GM23338 (cell line): ENCODE measurements at regions not wholly inside any gene's neighbourhood (a gene's known extent, or its start where the extent isn't known, plus 50 kb on each side); places are given as distances from the start of the nearest gene placed in this dataset.

ENCODE experiments used
- ATAC-seq: fragments of 200-7000 bp; cut with Tn5 transposase; 3 replicates; pipeline ENCODE4 v1.9.1; 2020
- DNase-seq: peaks from one replicate; pipeline ENCODE4 v3.0.0-alpha.2; 2015; ENCODE audit warnings: low spot score
- H2AFZ ChIP-seq: fragments of 200-600 bp; sonication (generic); 2 replicates; pipeline ENCODE4 v1.8.0; 2016; ENCODE audit warnings: antibody characterized with exemption, mild to moderate bottlenecking, moderate library complexity
- H3F3A ChIP-seq: fragments of 200-600 bp; sonication (generic); replicated peaks from 2 replicates; pipeline ENCODE4 v1.8.0; 2017; ENCODE audit warnings: antibody characterized with exemption, mixed run types, low read depth
- H3K27ac ChIP-seq: fragments of 200-600 bp; sonication (generic); 2 replicates; pipeline ENCODE4 v1.6.1; 2016; ENCODE audit warnings: low read depth
- H3K27me3 ChIP-seq: fragments of 200-600 bp; sonication (generic); 2 replicates; pipeline ENCODE4 v1.8.0; 2016; ENCODE audit warnings: mild to moderate bottlenecking, mixed run types, moderate library complexity; ENCODE audit not compliant: insufficient read depth
- H3K36me3 ChIP-seq: fragments of 200-600 bp; sonication (generic); 2 replicates; pipeline ENCODE4 v1.8.0; 2016; ENCODE audit warnings: mild to moderate bottlenecking; ENCODE audit not compliant: insufficient read depth
- H3K4me1 ChIP-seq: fragments of 200-600 bp; sonication (generic); 2 replicates; pipeline ENCODE4 v1.8.0; 2016; ENCODE audit warnings: mild to moderate bottlenecking, moderate library complexity; ENCODE audit not compliant: insufficient read depth
- H3K4me2 ChIP-seq: fragments of 200-600 bp; sonication (generic); 2 replicates; pipeline ENCODE4 v1.7.1; 2017; ENCODE audit warnings: mixed run types
- H3K4me3 ChIP-seq: fragments of 200-600 bp; sonication (generic); 2 replicates; pipeline ENCODE4 v1.6.1; 2016; ENCODE audit warnings: mixed run types
- H3K79me2 ChIP-seq: fragments of 200-600 bp; sonication (generic); replicated peaks from 2 replicates; pipeline ENCODE4 v1.8.0; 2017; ENCODE audit warnings: mild to moderate bottlenecking; ENCODE audit not compliant: insufficient read depth
- H3K9me2 ChIP-seq: fragments of 200-600 bp; sonication (generic); 2 replicates; pipeline ENCODE4 v1.8.0; 2017; ENCODE audit not compliant: insufficient read depth
- H4K20me1 ChIP-seq: fragments of 200-600 bp; sonication (generic); replicated peaks from 2 replicates; pipeline ENCODE4 v1.8.0; 2017; ENCODE audit warnings: mild to moderate bottlenecking; ENCODE audit not compliant: insufficient read depth
- H3K27ac Mint-ChIP-seq: 2 replicates; pipeline ENCODE4 v1.8.0; 2020; ENCODE audit warnings: inconsistent platforms, mild to moderate bottlenecking, moderate library complexity, mixed read lengths
- H3K27me3 Mint-ChIP-seq: 3 replicates; pipeline ENCODE4 v1.8.0; 2022; ENCODE audit warnings: low read depth, mild to moderate bottlenecking, moderate library complexity, mixed read lengths, inconsistent platforms; ENCODE audit not compliant: insufficient read depth, poor library complexity
- H3K36me3 Mint-ChIP-seq: 3 replicates; pipeline ENCODE4 v1.8.0; 2021; ENCODE audit warnings: low read depth, mild to moderate bottlenecking, inconsistent platforms, moderate library complexity, mixed read lengths
- H3K4me1 Mint-ChIP-seq: 3 replicates; pipeline ENCODE4 v1.8.0; 2020; ENCODE audit warnings: mild to moderate bottlenecking, inconsistent platforms, mixed read lengths
- H3K4me3 Mint-ChIP-seq: 3 replicates; pipeline ENCODE4 v1.8.0; 2021; ENCODE audit warnings: moderate library complexity, mild to moderate bottlenecking, inconsistent platforms, mixed read lengths
- H3K9me3 Mint-ChIP-seq: 3 replicates; pipeline ENCODE4 v1.8.0; 2020; ENCODE audit warnings: moderate library complexity, mild to moderate bottlenecking, inconsistent platforms, mixed read lengths
- CREB1 ChIP-seq: fragments of 250-450 bp; sonication (Bioruptor Pico); IDR thresholded peaks from 2 replicates; pipeline ENCODE4 v1.5.0; 2020; ENCODE audit warnings: low read depth, mild to moderate bottlenecking, moderate library complexity
- ETS1 ChIP-seq: IDR thresholded peaks from 2 replicates; pipeline ENCODE4 v1.6.1; 2016; ENCODE audit warnings: antibody characterized with exemption
- EZH2 ChIP-seq: fragments of 200-600 bp; sonication (generic); IDR thresholded peaks from one replicate; pipeline ENCODE4 v1.8.0; 2017; ENCODE audit warnings: antibody characterized with exemption, mild to moderate bottlenecking, low read depth; ENCODE audit not compliant: unreplicated experiment
- REST ChIP-seq: IDR thresholded peaks from one replicate; pipeline ENCODE4 v1.6.1; 2018; ENCODE audit warnings: antibody characterized with exemption; ENCODE audit not compliant: unreplicated experiment
- STAT1 ChIP-seq: IDR thresholded peaks from one replicate; pipeline ENCODE4 v1.6.1; 2016; ENCODE audit warnings: antibody characterized with exemption; ENCODE audit not compliant: unreplicated experiment
- ZNF114 ChIP-seq: fragments of 250-450 bp; sonication (Bioruptor Pico); IDR thresholded peaks from 2 replicates; pipeline ENCODE4 v1.5.0; 2020; ENCODE audit warnings: mild to moderate bottlenecking, moderate library complexity
- TF ChIP-seq, protein P1 (sequence below), 2 experiments: fragments of 200-600 bp in 1 of 2; sonication (generic) in 1 of 2; conservative IDR thresholded peaks; 2 replicates each; pipeline versions ENCODE4 v1.5.1 to v1.6.1; 2016 to 2017; ENCODE audit warnings: antibody characterized with exemption in 2 of 2, low read depth in 2 of 2, mild to moderate bottlenecking in 2 of 2, moderate library complexity in 1 of 2

GRCh38 chr13:97100821-97101220 lies 106.5 kb upstream of the OXGR1 start:
- ATAC-seq, result no peak

More at GRCh38 chr13:97100821-97101220, 106.5 kb upstream of the OXGR1 start:
- no peaks in the 10 kb centered on the region for H3K4me1 ChIP-seq
- Mint-ChIP-seq H3K27ac (no peak overlapping the region), H3K9me3 (0 out of 3 replicates have a peak, but pooled peaks cover 5% of the 10 kb centered on the region), H3K27me3 (peaks cover 2% of the 10 kb centered on the region), H3K4me3 (no peak overlapping the region), H3K4me1 (no peaks in the 10 kb centered on the region), H3K36me3 (no peaks in the 10 kb centered on the region; the same call in 2 of the 3 replicates)
- no peak for DNase-seq
- TF ChIP-seq, protein P1, sequence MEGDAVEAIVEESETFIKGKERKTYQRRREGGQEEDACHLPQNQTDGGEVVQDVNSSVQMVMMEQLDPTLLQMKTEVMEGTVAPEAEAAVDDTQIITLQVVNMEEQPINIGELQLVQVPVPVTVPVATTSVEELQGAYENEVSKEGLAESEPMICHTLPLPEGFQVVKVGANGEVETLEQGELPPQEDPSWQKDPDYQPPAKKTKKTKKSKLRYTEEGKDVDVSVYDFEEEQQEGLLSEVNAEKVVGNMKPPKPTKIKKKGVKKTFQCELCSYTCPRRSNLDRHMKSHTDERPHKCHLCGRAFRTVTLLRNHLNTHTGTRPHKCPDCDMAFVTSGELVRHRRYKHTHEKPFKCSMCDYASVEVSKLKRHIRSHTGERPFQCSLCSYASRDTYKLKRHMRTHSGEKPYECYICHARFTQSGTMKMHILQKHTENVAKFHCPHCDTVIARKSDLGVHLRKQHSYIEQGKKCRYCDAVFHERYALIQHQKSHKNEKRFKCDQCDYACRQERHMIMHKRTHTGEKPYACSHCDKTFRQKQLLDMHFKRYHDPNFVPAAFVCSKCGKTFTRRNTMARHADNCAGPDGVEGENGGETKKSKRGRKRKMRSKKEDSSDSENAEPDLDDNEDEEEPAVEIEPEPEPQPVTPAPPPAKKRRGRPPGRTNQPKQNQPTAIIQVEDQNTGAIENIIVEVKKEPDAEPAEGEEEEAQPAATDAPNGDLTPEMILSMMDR (conservative IDR thresholded peaks at IDR 0.05; ENCODE audit: low read depth in 2 of 2), result no peak
- no peak for TF ChIP-seq EZH2
- TF ChIP-seq CREB1, result no peak
- TF ChIP-seq STAT1, result no peak
- TF ChIP-seq ZNF114 (CRISPR knock-in tag), result no peak
- TF ChIP-seq ETS1, result no peak
- no peak for TF ChIP-seq REST
- H3K4me2 ChIP-seq, result no peak overlapping the region
- H3K79me2 ChIP-seq, result no peaks in the 10 kb centered on the region
- H3K9me2 ChIP-seq, result 0 out of 2 replicates have a peak, but pooled peaks cover 3% of the 10 kb centered on the region
- H3K36me3 ChIP-seq, result no peaks in the 10 kb centered on the region
- H3F3A ChIP-seq, result no peaks in the 10 kb centered on the region
- no peak overlapping the region for H3K4me3 ChIP-seq
- no peak overlapping the region for H3K27ac ChIP-seq
- H4K20me1 ChIP-seq, result no peaks in the 10 kb centered on the region
- no peaks in the 10 kb centered on the region for H3K27me3 ChIP-seq
- no peak overlapping the region for H2AFZ ChIP-seq
